ENCODE measurements at regions not wholly inside any gene's neighbourhood (a gene's known extent, or its start where the extent isn't known, plus 50 kb on each side); places are given as distances from the start of the nearest gene placed in this dataset.

GRCh38 chr3:40999682-41000081, 199.6 kb upstream of the CTNNB1 start:
- Mint-ChIP-seq H3K36me3 (no peaks in the 10 kb centered on the region), H3K27ac (no peak overlapping the region), H3K4me1 (peaks cover 27% of the 10 kb centered on the region), H3K9me3 (no peaks in the 10 kb centered on the region), H3K27me3 (ENCODE audit: insufficient read depth, low read depth) (no peaks in the 10 kb centered on the region), H3K4me3 (no peak overlapping the region)
- no peaks in the 10 kb centered on the region for H3K36me3 ChIP-seq
- no peaks in the 10 kb centered on the region for H3K27me3 ChIP-seq
- H3K4me2 ChIP-seq, result no peak overlapping the region
- H3K79me2 ChIP-seq (ENCODE audit: low read depth), result no peaks in the 10 kb centered on the region
- no peak overlapping the region for H3K9ac ChIP-seq
- peaks cover 20% of the 10 kb centered on the region for H3F3A ChIP-seq (ENCODE audit: low read depth)
- no peak overlapping the region for H2AFZ ChIP-seq (replicated peaks)
- no peaks in the 10 kb centered on the region for H4K20me1 ChIP-seq (ENCODE audit: low read depth)
- H3K9me3 ChIP-seq (ENCODE audit: low read depth), result no peaks in the 10 kb centered on the region
- no peak for DNase-seq (ENCODE audit: low spot score)
- H3K4me1 ChIP-seq, result peaks cover 17% of the 10 kb centered on the region
- TF ChIP-seq EZH2phosphoT487 (IDR thresholded peaks at IDR 0.05) (no peak), CTCF (IDR thresholded peaks at IDR 0.05) (no peak)
- no peak overlapping the region for H3K4me3 ChIP-seq
- H3K27ac ChIP-seq, result no peak overlapping the region

- no peaks in the 10 kb centered on the region for H3K9me3 Mint-ChIP-seq
- H3K9ac ChIP-seq, result no peak overlapping the region
- no peak overlapping the region for H3K4me3 ChIP-seq
Observed at GRCh38 chr3:41000471-41000870, 198.8 kb upstream of the CTNNB1 start.

GRCh38 chr3:41001556-41001955, 197.7 kb upstream of the CTNNB1 start:
- peaks cover 11% of the 10 kb centered on the region for H3F3A ChIP-seq (ENCODE audit: low read depth)
- H3K4me1 Mint-ChIP-seq, result peaks cover 17% of the 10 kb centered on the region

More at GRCh38 chr3:41000471-41000870, 198.8 kb upstream of the CTNNB1 start:
- Mint-ChIP-seq H3K4me1 (peaks cover 27% of the 10 kb centered on the region), H3K27ac (no peak overlapping the region), H3K4me3 (no peak overlapping the region), H3K36me3 (no peaks in the 10 kb centered on the region), H3K27me3 (ENCODE audit: insufficient read depth, low read depth) (no peaks in the 10 kb centered on the region)
- Histone ChIP-seq H3K4me1 (peaks cover 17% of the 10 kb centered on the region), H3K79me2 (ENCODE audit: low read depth) (no peaks in the 10 kb centered on the region), H3K9me3 (ENCODE audit: low read depth) (no peaks in the 10 kb centered on the region), H3K4me2 (no peak overlapping the region), H3F3A (ENCODE audit: low read depth) (peaks cover 20% of the 10 kb centered on the region), H3K36me3 (no peaks in the 10 kb centered on the region), H3K27ac (no peak overlapping the region), H2AFZ (replicated peaks) (no peak overlapping the region), H3K27me3 (no peaks in the 10 kb centered on the region), H4K20me1 (ENCODE audit: low read depth) (no peaks in the 10 kb centered on the region)
- DNase-seq (ENCODE audit: low spot score), result no peak
- TF ChIP-seq EZH2phosphoT487 (IDR thresholded peaks at IDR 0.05) (no peak), CTCF (IDR thresholded peaks at IDR 0.05) (no peak), EZH2 (IDR thresholded peaks at IDR 0.05) (no peak)

More at GRCh38 chr3:41001556-41001955, 197.7 kb upstream of the CTNNB1 start:
- Histone ChIP-seq H3K79me2 (ENCODE audit: low read depth) (no peaks in the 10 kb centered on the region), H3K9me3 (ENCODE audit: low read depth) (no peaks in the 10 kb centered on the region), H3K27me3 (no peaks in the 10 kb centered on the region), H3K36me3 (no peaks in the 10 kb centered on the region), H4K20me1 (ENCODE audit: low read depth) (no peaks in the 10 kb centered on the region), H3K4me1 (peaks cover 8% of the 10 kb centered on the region), H3K9ac (no peak overlapping the region), H3K4me3 (no peak overlapping the region), H3K27ac (no peak overlapping the region), H3K4me2 (no peak overlapping the region), H2AFZ (replicated peaks) (no peak overlapping the region)
- H3K4me3 Mint-ChIP-seq, result no peak overlapping the region
- TF ChIP-seq EZH2 (IDR thresholded peaks at IDR 0.05) (no peak), CTCF (IDR thresholded peaks at IDR 0.05) (no peak), EZH2phosphoT487 (IDR thresholded peaks at IDR 0.05) (no peak)
- H3K27me3 Mint-ChIP-seq (ENCODE audit: insufficient read depth, low read depth), result no peaks in the 10 kb centered on the region
- H3K27ac Mint-ChIP-seq, result no peak overlapping the region
- H3K36me3 Mint-ChIP-seq, result no peaks in the 10 kb centered on the region
- H3K9me3 Mint-ChIP-seq, result no peaks in the 10 kb centered on the region
- no peak for DNase-seq (ENCODE audit: low spot score)

All from neural progenitor cell (in vitro differentiated cells).